H1 (cell line): ENCODE measurements at regions not wholly inside any gene's neighbourhood (a gene's known extent, or its start where the extent isn't known, plus 50 kb on each side); places are given as distances from the start of the nearest gene placed in this dataset.
A peak's percentile ranks its signal among the peaks of the same experiment; 100 is the strongest.

ENCODE experiments used
- CTCF ChIA-PET: fragments of 300-600 bp; sonication (Branson Sonifier 250); formaldehyde crosslinking; loops from one replicate; lab custom pipeline; 2021; ENCODE audit not compliant: partially characterized antibody; lab: Charles Lee
- POLR2A ChIA-PET: fragments of 300-600 bp; sonication (Branson Sonifier 250); formaldehyde crosslinking; loops from one replicate; lab custom pipeline; 2021; ENCODE audit warnings: inconsistent platforms; ENCODE audit not compliant: partially characterized antibody; lab: Charles Lee
- DNase-seq, 2 experiments: peaks; one replicate each; pipeline versions ENCODE4 v3.0.0 to v3.0.0-alpha.2; 2010 to 2022; ENCODE audit warnings: low spot score in 2 of 2, low read depth in 1 of 2, mixed read lengths in 1 of 2
- FAIRE-seq: peaks from 2 replicates; lab custom pipeline; 2011; peaks lifted over from hg19 to GRCh38; lab: Jason Lieb, UNC
- H2AFZ ChIP-seq: 2 replicates; pipeline ENCODE4 v1.8.1; 2012; ENCODE audit warnings: low read length, inconsistent platforms
- H2AK5ac ChIP-seq: 2 replicates; pipeline ENCODE4 v1.6.1; 2013; ENCODE audit warnings: low read depth, low read length
- H2BK120ac ChIP-seq: replicated peaks from 2 replicates; pipeline ENCODE3; 2013; ENCODE audit warnings: low read depth, low read length, inconsistent platforms
- H2BK12ac ChIP-seq: 2 replicates; pipeline ENCODE4 v1.6.1; 2013; ENCODE audit warnings: low read depth, low read length
- H2BK15ac ChIP-seq: 2 replicates; pipeline ENCODE4 v1.6.1; 2013; ENCODE audit warnings: low read length
- H2BK20ac ChIP-seq: 2 replicates; pipeline ENCODE4 v1.6.1; 2013; ENCODE audit warnings: low read length
- H2BK5ac ChIP-seq: 2 replicates; pipeline ENCODE4 v1.6.1; 2013; ENCODE audit warnings: low read depth, low read length
- H3K14ac ChIP-seq: 2 replicates; pipeline ENCODE4 v1.6.1; 2013; ENCODE audit warnings: inconsistent platforms; ENCODE audit not compliant: insufficient read length
- H3K18ac ChIP-seq: 2 replicates; pipeline ENCODE4 v1.6.1; 2013; ENCODE audit warnings: low read length; ENCODE audit errors: extremely low read depth
- H3K23ac ChIP-seq: 2 replicates; pipeline ENCODE4 v1.6.1; 2013; ENCODE audit warnings: inconsistent platforms; ENCODE audit not compliant: insufficient read length
- H3K23me2 ChIP-seq: 2 replicates; pipeline ENCODE4 v1.6.1; 2013; ENCODE audit warnings: low read depth, low read length
- H3K27ac ChIP-seq: 2 replicates; pipeline ENCODE4 v1.6.1; 2011; ENCODE audit warnings: low read depth, low read length, inconsistent platforms
- H3K27me3 ChIP-seq, 4 experiments: replicated peaks in 1 of 4; 1 replicate in 1 of 4; 2 replicates in 3 of 4; pipeline versions ENCODE4 v1.6.1 to v1.8.1; 2011 to 2013; ENCODE audit warnings: low read length in 3 of 4, mild to moderate bottlenecking in 3 of 4, inconsistent platforms in 2 of 4, mixed read lengths in 2 of 4, moderate library complexity in 1 of 4; ENCODE audit not compliant: control insufficient read depth in 3 of 4, insufficient read depth in 3 of 4; ENCODE audit errors: extremely low read depth in 1 of 4
- H3K36me3 ChIP-seq, 4 experiments: 2 replicates each; pipeline versions ENCODE4 v1.6.1 to v1.8.1; 2011 to 2013; ENCODE audit warnings: mild to moderate bottlenecking in 4 of 4, low read length in 3 of 4, moderate library complexity in 2 of 4, control low read depth in 1 of 4, inconsistent platforms in 1 of 4; ENCODE audit not compliant: insufficient read depth in 4 of 4, control insufficient read depth in 2 of 4
- H3K4ac ChIP-seq: replicated peaks from 2 replicates; pipeline ENCODE3; 2013; ENCODE audit warnings: low read length, low read depth, mixed read lengths, inconsistent platforms; ENCODE audit not compliant: insufficient read length
- H3K4me1 ChIP-seq, 4 experiments: replicated peaks in 1 of 4; 1 replicate in 1 of 4; 2 replicates in 3 of 4; pipeline versions ENCODE4 v1.6.1 to v1.8.1; 2011 to 2013; ENCODE audit warnings: low read length in 3 of 4, inconsistent platforms in 2 of 4, mixed read lengths in 1 of 4; ENCODE audit not compliant: insufficient read depth in 4 of 4, control insufficient read depth in 3 of 4
- H3K4me2 ChIP-seq, 2 experiments: 2 replicates each; pipeline versions ENCODE4 v1.6.1 to v1.8.1; 2011 to 2013; ENCODE audit warnings: low read depth in 2 of 2, low read length in 2 of 2, control low read depth in 1 of 2, inconsistent platforms in 1 of 2, mild to moderate bottlenecking in 1 of 2; ENCODE audit not compliant: insufficient read depth in 1 of 2
- H3K4me3 ChIP-seq, 4 experiments: fragments of 200-600, 300-600 bp in 1 of 4; sonication (generic), shearing (Covaris generic), sonication (Bioruptor Twin) in 1 of 4; 2 replicates each; pipeline versions ENCODE4 v1.5.1 to v1.8.1; 2011 to 2016; ENCODE audit warnings: low read length in 4 of 4, low read depth in 3 of 4, control low read depth in 2 of 4, inconsistent platforms in 2 of 4, mild to moderate bottlenecking in 2 of 4, mixed read lengths in 1 of 4, moderate library complexity in 1 of 4; ENCODE audit not compliant: insufficient read depth in 2 of 4; ENCODE audit errors: extremely low read depth in 1 of 4
- H3K56ac ChIP-seq: replicated peaks from 2 replicates; pipeline ENCODE3; 2013; ENCODE audit warnings: low read depth, mild to moderate bottlenecking, mixed read lengths, low read length, inconsistent platforms; ENCODE audit not compliant: insufficient read length
- H3K79me1 ChIP-seq: 2 replicates; pipeline ENCODE4 v1.6.1; 2013; ENCODE audit warnings: low read depth, low read length, control low read depth
- H3K79me2 ChIP-seq, 2 experiments: 2 replicates each; pipeline versions ENCODE4 v1.6.1 to v1.8.1; 2012 to 2013; ENCODE audit warnings: low read length in 2 of 2, mild to moderate bottlenecking in 2 of 2, inconsistent platforms in 1 of 2; ENCODE audit not compliant: insufficient read depth in 2 of 2, control insufficient read depth in 1 of 2
- H3K9ac ChIP-seq, 4 experiments: replicated peaks in 1 of 4; 1 replicate in 1 of 4; 2 replicates in 3 of 4; pipeline versions ENCODE4 v1.6.1 to v1.8.1; 2011 to 2013; ENCODE audit warnings: low read depth in 3 of 4, low read length in 3 of 4, control low read depth in 2 of 4, mild to moderate bottlenecking in 2 of 4, moderate library complexity in 2 of 4, inconsistent platforms in 1 of 4; ENCODE audit errors: extremely low read depth in 1 of 4
- H3K9me3 ChIP-seq, 2 experiments: 2 replicates each; pipeline versions ENCODE4 v1.6.1 to v1.8.1; 2012 to 2013; ENCODE audit warnings: mild to moderate bottlenecking in 2 of 2, moderate library complexity in 2 of 2, control low read depth in 1 of 2, inconsistent platforms in 1 of 2, low read depth in 1 of 2, low read length in 1 of 2, mixed read lengths in 1 of 2; ENCODE audit not compliant: insufficient read depth in 2 of 2
- H4K20me1 ChIP-seq, 2 experiments: replicated peaks in 1 of 2; 2 replicates each; pipeline versions ENCODE3 to v1.8.1; 2011 to 2013; ENCODE audit warnings: inconsistent platforms in 2 of 2, low read length in 2 of 2, mild to moderate bottlenecking in 1 of 2; ENCODE audit not compliant: insufficient read depth in 2 of 2, control insufficient read depth in 1 of 2
- H4K5ac ChIP-seq: 2 replicates; pipeline ENCODE4 v1.6.1; 2013; ENCODE audit warnings: low read length, low read depth, mixed read lengths, inconsistent platforms; ENCODE audit not compliant: insufficient read length
- H4K8ac ChIP-seq: 2 replicates; pipeline ENCODE4 v1.8.0; 2013; ENCODE audit warnings: mild to moderate bottlenecking, moderate library complexity, low read length, inconsistent platforms; ENCODE audit not compliant: insufficient read depth; ENCODE audit errors: extremely low read depth
- H4K91ac ChIP-seq: replicated peaks from 2 replicates; pipeline ENCODE3; 2013; ENCODE audit warnings: low read length, mixed read lengths, inconsistent platforms; ENCODE audit not compliant: insufficient read length
- CEBPB ChIP-seq: IDR thresholded peaks from 2 replicates; pipeline ENCODE4 v1.6.1; 2012; ENCODE audit warnings: low read depth, low read length
- POLR2AphosphoS5 ChIP-seq: IDR thresholded peaks from 2 replicates; pipeline ENCODE4 v1.6.1; 2011; ENCODE audit warnings: low read depth, low read length
- RAD21 ChIP-seq, 2 experiments: IDR thresholded peaks in 1 of 2; conservative IDR thresholded peaks in 1 of 2; 2 replicates each; pipeline ENCODE4 v1.6.1; 2011; ENCODE audit warnings: low read depth in 2 of 2, low read length in 2 of 2, improper control_type of control experiment in 1 of 2, inconsistent platforms in 1 of 2, mild to moderate bottlenecking in 1 of 2, moderate library complexity in 1 of 2
- WGBS, 2 experiments: shearing (Covaris generic) in 1 of 2; methylation state at CpG; one replicate each; pipeline versions ENCODE4 v1.1.6 to v1.1.7; 2013 to 2015; ENCODE audit warnings: low lambda C conversion rate in 2 of 2, mixed read lengths in 2 of 2, inconsistent platforms in 1 of 2, low coverage in 1 of 2, missing lambda C conversion rate in 1 of 2; ENCODE audit not compliant: insufficient replicate concordance in 2 of 2, insufficient coverage in 1 of 2, insufficient read length in 1 of 2; ENCODE audit errors: extremely low coverage in 1 of 2, missing lambda C conversion rate in 1 of 2; 5-methylcytosine and 5-hydroxymethylcytosine counted together

DNA sequence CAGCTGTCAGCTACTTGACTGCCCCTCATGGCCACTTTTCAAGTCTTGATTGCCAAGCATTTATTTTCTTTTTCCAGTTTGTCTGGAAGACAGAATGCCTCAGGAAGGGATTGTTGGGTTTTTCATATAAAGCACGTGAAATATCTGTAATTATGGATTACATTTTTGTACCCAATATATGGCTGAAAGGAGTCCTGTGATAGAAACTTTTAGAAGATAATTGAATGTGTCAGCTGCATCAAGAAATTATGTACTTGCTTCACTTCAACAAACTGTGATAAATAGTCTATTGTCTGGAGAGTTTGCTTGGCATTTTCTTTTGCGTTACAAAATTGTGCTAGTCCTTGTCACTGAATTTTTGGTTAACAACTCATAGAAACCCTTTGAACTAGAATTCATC lies 247.9 kb upstream of the SLCO3A1 start:
- Histone ChIP-seq H3K23me2 (no peaks in the 10 kb centered on the region), H3K56ac (no peak overlapping the region), H3K4me3 (no peak overlapping the region), H3K14ac (no peak overlapping the region), H3K9me3 (no peaks in the 10 kb centered on the region), H2AK5ac (no peak overlapping the region), H2BK12ac (no peak overlapping the region), H3K23ac (no peak overlapping the region), H3K4me2 (no peak overlapping the region), H4K20me1 (no peaks in the 10 kb centered on the region), H2BK5ac (no peak overlapping the region), H3K27me3 (no peaks in the 10 kb centered on the region), H2BK20ac (no peak overlapping the region), H3K79me2 (no peaks in the 10 kb centered on the region), H2AFZ (no peak overlapping the region), H3K27ac (no peak overlapping the region), H3K4me1 (no peaks in the 10 kb centered on the region), H3K79me1 (no peaks in the 10 kb centered on the region), H3K36me3 (no peaks in the 10 kb centered on the region), H4K91ac (no peak overlapping the region), H3K9ac (no peak overlapping the region), H3K18ac (no peak overlapping the region), H3K4ac (no peak overlapping the region), H2BK120ac (no peak overlapping the region), H4K8ac (no peak overlapping the region), H2BK15ac (no peak overlapping the region), H4K5ac (no peak overlapping the region)
- no peak for DNase-seq
- FAIRE-seq = no peak
- no peak for TF ChIP-seq CEBPB
- TF ChIP-seq POLR2AphosphoS5 = no peak
- TF ChIP-seq RAD21 (IDR thresholded peaks at IDR 0.05 in 1 of 2, conservative IDR thresholded peaks at IDR 0.05 in 1 of 2; ENCODE audit: low read depth in 2 of 2, low read length in 2 of 2) = peak in 1 of 2 experiments; percentile 8; a peak in 1 of 4 replicates
- 93% methylated on average over 2 of the region's 2 CpGs; no CpG with 5 or more reads in 1 of the 2 experiments for WGBS, 2 experiments
- ChIA-PET POLR2A (no interaction called here), CTCF (interaction anchor here (0.6 to 1.3 kb wide), 2 partner anchors 182 to 303 kb away, joined by 3 read pairs; no protein-coding TSS in a partner anchor)
